CD4-positive, alpha-beta T cell treated with Interleukin-2 at 100 ng/mL for 4 hours (primary cell): ENCODE measurements at regions not wholly inside any gene's neighbourhood (a gene's known extent, or its start where the extent isn't known, plus 50 kb on each side); places are given as distances from the start of the nearest gene placed in this dataset.
"Not testable (repeated sequence)": the region's sequence is repeated elsewhere in the genome, so short reads cannot be mapped to it uniquely, and the experiment has no call there.

Source experiments
- DNase-seq: peaks from one replicate; pipeline ENCODE4 v3.0.0-alpha.2; 2020; ENCODE audit warnings: low spot score

DNA sequence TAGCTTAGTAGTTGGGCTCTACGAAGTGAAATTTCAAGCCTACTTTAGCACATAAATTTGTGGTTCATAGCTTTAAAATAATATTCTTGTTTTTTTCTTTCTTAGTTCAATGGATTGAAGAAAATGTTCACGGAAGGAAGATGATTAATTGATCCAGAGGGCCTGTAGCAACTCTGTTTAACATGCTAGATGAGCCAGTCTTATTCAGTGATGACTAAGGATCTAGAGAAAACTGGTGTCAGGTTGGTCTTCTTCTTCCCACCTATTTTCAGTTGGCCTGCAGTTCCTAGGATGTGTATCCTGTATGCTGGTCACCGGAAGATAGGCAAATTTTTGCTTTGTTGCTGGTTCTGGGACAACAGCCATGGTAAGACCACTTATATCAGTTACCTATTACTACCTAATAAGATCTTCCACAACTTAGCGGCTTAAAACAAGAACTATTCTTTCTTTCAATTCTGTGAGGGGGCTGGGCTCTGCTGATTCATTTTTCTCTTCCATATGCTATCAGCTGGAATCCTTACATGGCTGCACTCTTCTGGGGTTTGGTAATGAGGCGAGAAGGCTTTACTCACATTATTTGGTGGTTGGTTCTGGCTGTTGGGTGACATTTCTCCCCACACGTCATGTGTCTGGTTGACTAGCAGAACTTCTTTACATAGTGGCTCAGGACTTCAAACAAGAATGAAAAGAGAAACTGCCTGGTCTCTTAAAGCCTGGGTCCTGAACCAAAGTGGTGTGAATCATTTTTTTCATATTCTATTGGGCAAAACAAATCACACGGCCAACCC lies 182.7 kb upstream of the ACTBL2 start:
- no peak for DNase-seq

DNA sequence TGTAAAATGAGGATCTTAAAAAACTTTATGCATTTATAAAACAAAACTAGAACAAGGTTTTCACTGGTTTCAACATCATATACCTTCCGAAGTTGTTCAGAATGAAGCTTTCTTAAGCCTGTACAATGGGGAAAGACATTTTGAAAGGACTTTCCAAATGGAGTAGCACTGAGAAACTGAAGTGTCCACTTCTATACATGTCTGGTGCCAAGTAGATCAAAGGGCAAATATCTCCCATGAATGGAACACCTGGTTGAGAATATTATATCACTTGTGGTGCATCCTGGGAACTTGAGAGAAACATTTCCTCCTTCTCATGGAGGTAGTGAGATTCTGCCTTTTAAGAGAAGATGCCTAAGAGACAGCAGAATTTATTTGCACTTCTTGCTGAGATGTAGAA lies 182.1 kb upstream of the ACTBL2 start:
- no peak for DNase-seq

GRCh38 chr5:57663466-57663865 lies 180.9 kb upstream of the ACTBL2 start:
- no peak for DNase-seq

GRCh38 chr5:57662991-57663390 lies 180.4 kb upstream of the ACTBL2 start:
- no peak for DNase-seq

- no peak for DNase-seq
Measured at GRCh38 chr5:57659886-57660285, 177.3 kb upstream of the ACTBL2 start.

DNA sequence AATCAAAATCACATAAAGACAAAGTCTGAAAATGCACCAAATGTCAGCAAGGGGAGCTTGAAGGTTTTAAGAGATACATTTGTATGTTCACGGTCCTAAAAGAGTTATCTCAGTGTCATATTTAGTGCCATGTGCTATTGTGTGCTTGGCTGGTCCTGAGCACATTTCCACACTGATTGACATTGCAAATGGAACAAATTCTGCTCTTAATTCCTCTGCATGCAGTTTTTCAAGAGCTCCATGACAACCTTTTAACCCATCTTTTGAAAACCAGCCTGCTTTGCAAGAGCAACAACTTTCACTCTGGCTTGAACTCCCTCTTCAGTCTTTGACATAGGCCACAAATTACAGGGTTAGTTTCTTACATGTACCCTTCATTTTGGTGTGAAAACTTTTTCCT lies 175.4 kb upstream of the ACTBL2 start:
- no peak for DNase-seq

GRCh38 chr5:57655228-57655627 lies 172.6 kb upstream of the ACTBL2 start:
- DNase-seq = no peak

DNA sequence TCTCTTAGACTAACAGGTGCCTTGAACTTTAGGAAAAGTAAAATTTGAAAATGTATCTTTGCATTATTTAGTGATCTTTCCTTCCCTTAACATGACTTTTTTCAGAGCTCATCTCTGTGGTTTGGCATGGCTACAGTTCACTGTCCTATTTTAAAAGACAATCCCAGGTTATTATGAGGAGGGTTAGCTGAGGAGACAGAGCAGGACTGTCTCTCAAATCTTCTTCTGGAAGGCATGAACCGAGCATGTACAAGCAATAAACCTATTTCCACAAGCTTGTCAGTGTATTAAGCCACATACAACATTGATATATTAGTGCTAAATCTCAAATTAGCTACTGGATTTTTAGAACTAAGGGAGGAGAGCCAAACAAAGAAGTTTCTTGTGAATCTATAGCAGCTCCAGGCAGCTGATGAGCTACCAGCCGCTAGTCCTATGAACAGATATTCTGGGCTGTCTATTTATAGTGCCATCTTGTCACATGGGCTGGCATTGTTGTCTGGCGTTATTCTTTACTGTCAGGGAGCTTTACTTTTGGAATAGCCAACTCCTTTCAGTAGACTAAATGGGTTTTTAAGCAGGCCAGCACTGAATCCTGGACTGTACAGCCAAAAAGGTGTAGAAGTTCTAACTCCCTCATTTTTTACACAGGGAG lies 171.2 kb upstream of the ACTBL2 start:
- no peak for DNase-seq

GRCh38 chr5:57651127-57651526 lies 168.5 kb upstream of the ACTBL2 start:
- DNase-seq = no peak

- peak; percentile 17 for DNase-seq
Measured at GRCh38 chr5:57650360-57651069, 167.9 kb upstream of the ACTBL2 start.

DNA sequence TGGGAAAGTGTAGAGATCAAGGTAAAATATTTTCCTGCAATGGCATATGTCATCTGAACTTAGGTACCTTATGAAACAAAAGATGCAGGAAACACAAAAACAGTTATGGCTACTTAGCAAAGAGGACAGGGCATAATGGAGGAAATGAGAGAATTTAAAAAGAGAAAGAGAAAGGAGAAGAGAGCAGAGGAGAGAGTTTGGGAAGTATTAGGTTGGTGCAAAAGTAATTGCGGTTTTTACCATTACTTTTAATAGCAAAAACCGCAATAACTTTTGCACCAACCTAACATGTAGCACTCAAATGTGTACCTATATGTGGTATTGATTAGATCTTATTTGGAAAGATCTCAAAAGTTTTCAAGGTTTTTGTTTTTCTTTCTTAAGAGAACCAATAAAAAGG lies 160.1 kb upstream of the ACTBL2 start:
- no peak for DNase-seq

GRCh38 chr5:57642066-57642465 lies 159.5 kb upstream of the ACTBL2 start:
- no peak for DNase-seq

DNA sequence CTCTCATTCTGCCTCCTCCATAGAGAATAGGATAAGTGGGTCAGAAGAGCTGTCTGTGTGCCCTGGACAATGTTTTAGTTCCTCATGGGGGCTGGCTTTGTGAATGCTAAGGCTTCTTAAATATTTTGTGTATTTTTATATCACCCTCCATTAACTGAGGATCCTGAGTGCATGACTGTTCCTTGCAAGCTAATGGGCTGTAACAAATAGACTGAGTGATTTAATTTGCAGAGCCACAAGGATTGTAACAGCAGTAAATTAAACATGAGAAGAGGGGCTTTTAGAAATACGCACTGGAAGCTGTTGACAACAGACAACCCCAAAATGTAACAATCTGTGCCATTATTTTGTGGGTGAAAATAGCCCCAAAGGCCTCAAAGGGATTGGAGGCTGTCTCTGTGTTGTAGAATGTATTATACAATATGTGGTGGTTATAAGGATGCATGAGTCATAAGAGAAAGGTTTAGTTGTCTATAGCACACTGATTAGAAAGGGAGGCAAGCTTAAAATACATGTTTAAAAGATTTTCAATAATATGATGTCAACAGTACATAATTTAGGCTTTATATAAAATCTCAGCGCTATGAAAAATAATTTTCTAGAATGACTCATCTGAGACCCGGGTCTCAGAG lies 152.7 kb upstream of the ACTBL2 start:
- no peak for DNase-seq

- DNase-seq = no peak
Measured at GRCh38 chr5:57632937-57633336, 150.3 kb upstream of the ACTBL2 start.

GRCh38 chr5:57631139-57631538 lies 148.5 kb upstream of the ACTBL2 start:
- DNase-seq = not testable (repeated sequence)

DNA sequence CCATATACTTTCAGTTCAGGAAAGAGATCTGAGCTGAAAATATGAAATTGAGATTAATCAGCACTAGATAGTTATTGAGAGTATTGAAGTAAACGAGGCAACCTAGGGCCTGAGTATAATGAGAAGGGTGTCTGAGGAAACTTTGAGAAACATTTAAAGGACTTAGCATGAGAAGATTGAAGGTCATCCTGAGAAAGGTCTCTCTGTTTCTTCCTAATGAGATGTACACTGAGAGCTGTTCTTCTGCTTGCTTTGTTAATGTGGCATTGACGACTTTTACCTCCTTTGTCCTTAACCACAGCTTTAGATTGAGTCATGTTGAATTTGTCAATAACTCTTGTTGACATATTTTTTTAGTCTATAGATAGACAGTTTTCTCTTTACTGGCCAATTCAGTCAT lies 145.1 kb upstream of the ACTBL2 start:
- no peak for DNase-seq

GRCh38 chr5:57626703-57627102 lies 144.1 kb upstream of the ACTBL2 start:
- DNase-seq = no peak

DNA sequence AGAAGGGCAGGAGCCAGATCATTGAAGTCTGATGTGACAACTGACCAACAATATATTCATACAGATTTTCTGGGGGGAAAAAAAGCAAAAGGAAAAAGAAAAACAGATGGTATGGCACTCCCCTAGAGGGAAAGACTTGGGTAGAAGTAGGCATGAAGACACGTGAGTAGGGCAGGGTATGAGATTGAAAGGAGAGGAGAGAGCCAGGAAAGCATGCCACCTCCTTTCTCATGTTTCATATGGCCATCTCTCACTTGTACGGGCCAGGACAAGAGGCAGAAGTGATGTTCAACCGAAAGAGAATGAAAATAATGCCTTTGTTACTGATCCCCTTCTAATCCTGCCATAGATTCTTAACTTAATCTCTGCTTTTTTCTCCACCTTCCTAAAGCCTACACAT lies 139.0 kb upstream of the ACTBL2 start:
- no peak for DNase-seq

GRCh38 chr5:57618767-57619381 lies 136.3 kb upstream of the ACTBL2 start:
- DNase-seq = no peak

- no peak for DNase-seq
Measured at GRCh38 chr5:57613741-57614140, 131.1 kb upstream of the ACTBL2 start.

DNA sequence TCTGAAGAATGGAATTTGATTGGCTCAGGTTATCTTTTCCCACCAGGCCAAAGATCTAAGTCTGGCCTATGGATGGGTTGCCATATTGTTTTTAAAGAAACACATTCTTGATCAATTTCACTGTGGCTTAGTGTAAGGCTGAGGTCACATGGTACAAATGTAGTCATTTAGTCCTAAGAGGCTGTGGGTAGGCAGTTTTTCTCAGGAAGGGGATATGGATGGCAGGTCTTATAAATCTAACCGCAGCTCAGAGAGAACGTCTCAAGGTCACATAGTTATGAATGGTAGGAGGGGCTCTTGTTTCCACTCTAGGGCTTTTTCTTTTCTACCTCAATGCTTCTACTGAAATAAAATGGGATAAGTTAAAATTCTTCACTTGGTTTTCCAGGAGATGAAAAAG lies 128.6 kb upstream of the ACTBL2 start:
- no peak for DNase-seq

- no peak for DNase-seq
Measured at GRCh38 chr5:57608542-57608941, 125.9 kb upstream of the ACTBL2 start.
